ENCODE measurements at regions not wholly inside any gene's neighbourhood (a gene's known extent, or its start where the extent isn't known, plus 50 kb on each side); places are given as distances from the start of the nearest gene placed in this dataset.

DNA sequence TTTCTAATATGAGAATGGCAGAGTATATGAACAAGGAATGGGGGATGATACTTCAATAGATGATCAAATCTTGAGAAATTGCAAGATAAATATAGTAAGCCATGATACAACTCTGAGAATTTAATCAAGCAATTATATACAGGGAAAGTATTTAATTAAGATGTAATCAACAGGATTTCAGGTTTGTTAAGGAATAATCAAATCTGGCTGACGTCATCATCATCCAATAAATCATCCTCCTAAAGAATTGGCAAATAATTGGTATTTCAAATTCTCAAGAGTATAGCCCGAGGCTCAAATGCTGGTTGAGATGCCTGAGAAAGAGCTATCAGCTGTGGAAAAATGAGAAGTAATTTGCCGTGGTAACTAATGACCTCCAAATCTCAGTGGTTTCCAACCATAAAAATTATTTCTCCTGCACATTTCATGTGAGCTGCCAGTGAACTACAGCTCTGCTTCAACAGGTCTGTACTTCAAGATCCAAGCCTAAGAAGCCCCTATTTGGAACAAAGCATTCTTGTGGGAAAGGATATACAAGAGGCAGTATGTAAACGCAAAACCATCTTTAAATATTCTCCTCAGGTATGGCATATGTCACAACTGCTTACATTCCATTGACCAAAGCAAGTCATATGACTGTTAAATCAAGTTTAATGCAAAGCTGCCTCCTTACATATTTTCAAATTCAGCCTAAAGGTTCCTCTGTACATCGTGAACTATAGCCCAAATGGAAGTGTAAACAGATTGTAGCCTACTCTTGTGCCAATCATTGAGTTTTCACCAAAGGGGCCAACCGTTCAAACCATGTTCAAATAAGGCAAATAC, 503.0 kb downstream of the KIF20B start:
- TF ChIP-seq, protein P1, sequence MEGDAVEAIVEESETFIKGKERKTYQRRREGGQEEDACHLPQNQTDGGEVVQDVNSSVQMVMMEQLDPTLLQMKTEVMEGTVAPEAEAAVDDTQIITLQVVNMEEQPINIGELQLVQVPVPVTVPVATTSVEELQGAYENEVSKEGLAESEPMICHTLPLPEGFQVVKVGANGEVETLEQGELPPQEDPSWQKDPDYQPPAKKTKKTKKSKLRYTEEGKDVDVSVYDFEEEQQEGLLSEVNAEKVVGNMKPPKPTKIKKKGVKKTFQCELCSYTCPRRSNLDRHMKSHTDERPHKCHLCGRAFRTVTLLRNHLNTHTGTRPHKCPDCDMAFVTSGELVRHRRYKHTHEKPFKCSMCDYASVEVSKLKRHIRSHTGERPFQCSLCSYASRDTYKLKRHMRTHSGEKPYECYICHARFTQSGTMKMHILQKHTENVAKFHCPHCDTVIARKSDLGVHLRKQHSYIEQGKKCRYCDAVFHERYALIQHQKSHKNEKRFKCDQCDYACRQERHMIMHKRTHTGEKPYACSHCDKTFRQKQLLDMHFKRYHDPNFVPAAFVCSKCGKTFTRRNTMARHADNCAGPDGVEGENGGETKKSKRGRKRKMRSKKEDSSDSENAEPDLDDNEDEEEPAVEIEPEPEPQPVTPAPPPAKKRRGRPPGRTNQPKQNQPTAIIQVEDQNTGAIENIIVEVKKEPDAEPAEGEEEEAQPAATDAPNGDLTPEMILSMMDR (IDR thresholded peaks at IDR 0.05), result no peak
- Histone ChIP-seq H3K27me3 (no peaks in the 10 kb centered on the region), H3K9me3 (no peaks in the 10 kb centered on the region), H3K4me3 (no peak overlapping the region), H3K27ac (no peak overlapping the region), H3K36me3 (no peaks in the 10 kb centered on the region), H3K9ac (ENCODE audit: low read depth in 2 of 2, low read length in 2 of 2) (no peak overlapping the region), H3K4me1 (no peaks in the 10 kb centered on the region)
- intact Hi-C loops (cut with DNase I), result no loop called here
- DNase-seq, result no peak

DNA sequence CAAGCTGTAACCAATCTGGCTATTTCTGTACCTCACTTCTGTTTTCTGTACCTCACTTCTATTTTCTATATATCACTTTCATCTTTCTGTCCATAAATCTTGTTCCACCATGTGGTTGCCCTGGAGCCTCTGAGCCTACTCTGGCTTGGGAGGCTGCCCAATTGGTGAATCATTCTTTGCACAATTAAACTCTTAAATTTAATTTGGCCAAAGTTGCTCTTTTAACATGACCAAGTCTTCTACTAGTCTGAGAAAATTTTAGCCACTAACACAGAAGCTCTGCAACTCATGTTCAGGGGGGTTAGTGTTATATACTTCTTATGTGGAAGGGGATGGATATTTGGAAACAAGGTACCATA, 503.5 kb downstream of the KIF20B start:
- no peak for DNase-seq
- Histone ChIP-seq H3K27me3 (no peaks in the 10 kb centered on the region), H3K9ac (ENCODE audit: low read depth in 2 of 2, low read length in 2 of 2) (no peak overlapping the region), H3K4me1 (no peaks in the 10 kb centered on the region), H3K36me3 (no peaks in the 10 kb centered on the region), H3K4me3 (no peak overlapping the region), H3K9me3 (no peaks in the 10 kb centered on the region), H3K27ac (no peak overlapping the region)
- TF ChIP-seq, protein P1 (IDR thresholded peaks at IDR 0.05), result no peak
- intact Hi-C loops (cut with DNase I), result no loop called here

DNA sequence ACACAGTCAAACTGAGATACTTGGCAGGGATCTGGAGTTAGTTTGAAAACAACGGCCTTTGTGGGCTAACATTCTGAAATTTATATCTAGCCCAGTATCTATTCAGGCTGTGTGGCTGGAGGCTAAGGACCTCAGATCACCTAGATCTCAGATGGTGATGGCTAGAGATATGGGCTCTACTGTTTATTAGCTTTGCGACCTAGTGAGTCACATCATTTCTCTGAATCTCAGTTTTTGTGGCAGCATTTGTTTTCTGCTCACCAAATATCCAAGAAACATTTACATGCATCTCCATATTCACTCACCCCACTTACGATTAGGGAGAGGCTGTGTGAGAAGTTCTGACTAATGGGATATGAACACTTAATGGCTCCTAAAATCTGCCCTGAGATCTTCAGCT, 503.9 kb downstream of the KIF20B start:
- no peaks in the 10 kb centered on the region for H3K27me3 ChIP-seq

DNA sequence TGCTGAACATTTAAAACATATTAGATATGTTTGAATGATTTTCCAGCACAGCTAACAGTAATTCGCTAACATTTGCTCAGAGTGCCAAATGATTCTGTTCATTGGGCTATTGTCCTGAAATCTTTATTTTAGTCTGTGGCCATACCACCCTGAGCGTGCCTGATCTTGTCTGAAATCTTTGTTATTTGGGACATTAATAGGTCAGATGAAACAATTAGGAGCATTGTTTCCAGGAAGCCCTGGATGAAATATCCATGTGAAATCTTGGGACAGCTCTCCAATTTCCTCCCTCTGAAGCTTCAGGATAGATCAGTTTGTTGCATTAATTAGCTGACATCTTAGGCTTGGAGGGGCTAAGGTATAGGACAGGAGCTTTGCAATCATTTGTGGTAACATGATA, 512.0 kb downstream of the KIF20B start:
- TF ChIP-seq, protein P1 (IDR thresholded peaks at IDR 0.05), result no peak
- intact Hi-C loops (cut with DNase I), result no loop called here

More for the DNA sequence above, 503.9 kb downstream of the KIF20B start:
- Histone ChIP-seq H3K27ac (no peak overlapping the region), H3K4me1 (no peaks in the 10 kb centered on the region), H3K4me3 (no peak overlapping the region), H3K9ac (ENCODE audit: low read depth in 2 of 2, low read length in 2 of 2) (no peak overlapping the region), H3K9me3 (no peaks in the 10 kb centered on the region), H3K36me3 (no peaks in the 10 kb centered on the region)
- TF ChIP-seq, protein P1 (IDR thresholded peaks at IDR 0.05), result no peak
- DNase-seq, result no peak
- intact Hi-C loops (cut with DNase I), result no loop called here

DNA sequence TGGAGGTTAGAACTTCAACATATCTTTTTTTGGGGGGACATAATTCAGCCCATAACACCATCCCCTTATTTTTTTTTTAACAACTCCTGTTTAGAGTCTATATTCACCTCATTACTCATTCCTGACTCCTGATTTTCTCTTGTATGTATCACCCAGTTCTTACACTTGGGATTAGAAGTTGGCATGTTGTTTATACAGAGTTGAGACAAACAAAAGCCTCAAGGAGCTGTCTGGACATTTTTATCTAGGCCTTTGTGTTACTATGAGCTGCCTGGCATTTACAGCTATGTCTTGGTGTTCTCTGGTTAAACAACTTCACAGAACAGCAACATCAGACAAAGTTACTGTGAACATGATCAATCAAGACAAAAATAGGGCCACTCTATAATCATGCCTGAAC, 517.5 kb downstream of the KIF20B start:
- H3K27me3 ChIP-seq, result no peaks in the 10 kb centered on the region
- TF ChIP-seq, protein P1 (IDR thresholded peaks at IDR 0.05), result no peak
- no peak overlapping the region for H3K27ac ChIP-seq
- DNase-seq, result no peak
- no peak overlapping the region for H3K9ac ChIP-seq (ENCODE audit: low read depth in 2 of 2, low read length in 2 of 2)
- H3K36me3 ChIP-seq, result no peaks in the 10 kb centered on the region
- no peaks in the 10 kb centered on the region for H3K9me3 ChIP-seq
- intact Hi-C loops (cut with DNase I), result no loop called here
- no peaks in the 10 kb centered on the region for H3K4me1 ChIP-seq
- no peak overlapping the region for H3K4me3 ChIP-seq

More for the DNA sequence above, 512.0 kb downstream of the KIF20B start:
- Histone ChIP-seq H3K27me3 (no peaks in the 10 kb centered on the region), H3K4me3 (no peak overlapping the region), H3K9me3 (no peaks in the 10 kb centered on the region), H3K4me1 (no peaks in the 10 kb centered on the region), H3K36me3 (no peaks in the 10 kb centered on the region), H3K27ac (no peak overlapping the region), H3K9ac (ENCODE audit: low read depth in 2 of 2, low read length in 2 of 2) (no peak overlapping the region)
- DNase-seq, result no peak
